ENCODE measurements at regions not wholly inside any gene's neighbourhood (a gene's known extent, or its start where the extent isn't known, plus 50 kb on each side); places are given as distances from the start of the nearest gene placed in this dataset.
"Not testable (repeated sequence)": the region's sequence is repeated elsewhere in the genome, so short reads cannot be mapped to it uniquely, and the experiment has no call there.

DNA sequence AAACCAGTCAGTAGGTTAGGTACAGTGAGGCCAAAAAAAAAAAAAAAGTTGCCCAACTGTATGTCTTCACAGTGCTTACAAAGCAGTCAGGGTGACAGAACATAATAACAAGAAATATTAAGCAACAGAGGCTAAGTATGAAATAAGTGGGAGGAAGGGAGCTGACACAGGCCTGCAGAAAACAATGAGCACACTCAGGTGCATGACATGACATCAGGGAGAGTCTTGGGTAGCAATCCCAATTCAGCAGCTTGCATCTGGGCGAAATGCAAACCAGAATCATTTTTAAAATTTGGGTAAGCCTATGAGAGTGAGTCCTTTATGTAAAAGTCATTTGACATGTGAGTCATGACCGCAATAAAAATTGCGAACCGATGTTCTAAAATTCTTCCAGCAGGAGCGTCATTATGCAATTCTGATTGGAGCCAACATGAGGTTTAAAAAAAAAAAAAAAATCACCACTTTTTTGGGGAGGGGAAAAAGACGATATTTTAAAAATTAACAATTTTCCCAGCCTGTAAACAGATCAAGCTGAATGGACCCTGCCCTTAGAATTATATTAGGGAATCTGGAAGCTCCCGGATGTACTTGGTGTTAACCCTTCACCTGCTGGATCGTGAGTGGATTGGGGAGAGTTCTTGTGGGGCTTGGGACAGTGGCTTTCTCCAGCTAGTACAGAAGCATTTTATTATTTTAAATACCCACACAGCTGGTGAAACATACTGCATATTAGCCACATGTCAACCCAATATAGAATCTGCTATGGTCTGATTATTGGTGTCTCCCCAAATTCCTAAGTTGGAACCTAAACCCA is 127.9 kb downstream of the NPIPB5 start:
- H3K4me3 ChIP-seq (ENCODE audit: low read depth, low read length), result no peak overlapping the region
- POLR2A ChIA-PET, result no interaction called here
- CTCF ChIA-PET, result interaction anchor here (1.3 kb wide), 1 partner anchor 17 kb away, joined by 3 read pairs; no protein-coding TSS in a partner anchor
- TF ChIP-seq CTCF (IDR thresholded peaks at IDR 0.05; ENCODE audit: insufficient read depth, low read length, missing control alignments), result no peak
- no peak for DNase-seq (ENCODE audit: low read depth, low spot score)

GRCh38 chr16:22641131-22641628 is 130.5 kb downstream of the NPIPB5 start:
- no peak for DNase-seq (ENCODE audit: low read depth, low spot score)
- H3K4me3 ChIP-seq (ENCODE audit: low read depth, low read length), result no peak overlapping the region
- no peak for TF ChIP-seq CTCF (IDR thresholded peaks at IDR 0.05; ENCODE audit: insufficient read depth, low read length, missing control alignments)
- CTCF ChIA-PET, result interaction anchor here (1.2 to 1.5 kb wide), 2 partner anchors 12 to 22 kb away, joined by 3 to 4 read pairs; no protein-coding TSS in a partner anchor
- POLR2A ChIA-PET, result no interaction called here

- CTCF ChIA-PET, result interaction anchor here (1.2 kb wide), 1 partner anchor 13 kb away, joined by 3 read pairs; no protein-coding TSS in a partner anchor
- DNase-seq (ENCODE audit: low read depth, low spot score), result no peak
- POLR2A ChIA-PET, result no interaction called here
- TF ChIP-seq CTCF (IDR thresholded peaks at IDR 0.05; ENCODE audit: insufficient read depth, low read length, missing control alignments), result no peak
- no peak overlapping the region for H3K4me3 ChIP-seq (ENCODE audit: low read depth, low read length)
These were observed 131.9 kb downstream of the NPIPB5 start for GRCh38 chr16:22642416-22643088.

DNA sequence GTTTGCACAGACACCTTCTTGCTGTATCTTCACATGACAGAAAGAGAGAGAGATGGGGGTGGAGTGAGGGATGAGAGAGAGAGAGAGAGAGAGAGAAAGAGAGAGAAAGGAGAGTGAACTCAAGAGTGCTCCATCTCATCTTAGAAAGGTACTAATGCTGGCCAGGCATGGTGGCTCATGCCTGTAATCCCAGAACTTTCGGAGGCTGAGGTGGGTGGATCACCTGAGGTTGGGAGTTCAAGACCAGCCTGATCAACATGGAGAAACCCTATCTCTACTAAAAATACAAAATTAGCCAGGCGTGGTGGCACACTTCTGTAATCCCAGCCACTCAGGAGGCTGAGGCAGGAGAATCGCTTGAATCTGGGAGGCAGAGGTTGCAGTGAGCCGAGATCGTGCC is 132.5 kb downstream of the NPIPB5 start:
- DNase-seq (ENCODE audit: low read depth, low spot score); POLR2A ChIA-PET; CTCF ChIA-PET; H3K4me3 ChIP-seq (ENCODE audit: low read depth, low read length): not testable (repeated sequence)

GRCh38 chr16:22643886-22644285 is 133.2 kb downstream of the NPIPB5 start:
- DNase-seq (ENCODE audit: low read depth, low spot score), result no peak
- ChIA-PET CTCF (no interaction called here), POLR2A (no interaction called here)
- no peak overlapping the region for H3K4me3 ChIP-seq (ENCODE audit: low read depth, low read length)
- no peak for TF ChIP-seq CTCF (IDR thresholded peaks at IDR 0.05; ENCODE audit: insufficient read depth, low read length, missing control alignments)

DNA sequence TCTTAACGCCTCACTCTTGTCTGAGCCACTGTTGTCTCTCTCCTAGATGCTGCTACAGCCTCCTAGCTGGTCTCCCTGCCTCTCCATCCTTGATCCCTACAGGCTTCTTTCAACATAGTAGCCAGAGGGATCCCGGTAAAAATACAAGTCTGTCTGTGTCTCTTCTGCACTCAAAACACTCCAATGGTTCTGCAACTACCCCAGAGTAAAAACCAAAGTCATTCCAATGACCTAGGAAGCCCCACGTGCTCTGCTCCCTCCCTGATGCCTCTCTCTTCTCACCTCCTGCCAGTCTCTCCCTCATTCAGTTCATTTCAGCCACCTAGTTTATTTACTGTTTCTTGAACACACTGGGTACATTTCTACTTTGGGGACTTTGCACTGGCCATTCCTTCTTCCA is 135.2 kb downstream of the NPIPB5 start:
- no peak for DNase-seq (ENCODE audit: low read depth, low spot score)
- TF ChIP-seq CTCF (IDR thresholded peaks at IDR 0.05; ENCODE audit: insufficient read depth, low read length, missing control alignments), result no peak
- H3K4me3 ChIP-seq (ENCODE audit: low read depth, low read length), result no peak overlapping the region
- POLR2A ChIA-PET, result interaction anchor here (0.7 kb wide), 1 partner anchor 15 kb away, joined by 3 read pairs; no protein-coding TSS in a partner anchor
- CTCF ChIA-PET, result no interaction called here

Data from AG04449 (cell line).